ENCODE measurements at regions not wholly inside any gene's neighbourhood (a gene's known extent, or its start where the extent isn't known, plus 50 kb on each side); places are given as distances from the start of the nearest gene placed in this dataset.
"Not testable (repeated sequence)": the region's sequence is repeated elsewhere in the genome, so short reads cannot be mapped to it uniquely, and the experiment has no call there.

DNA sequence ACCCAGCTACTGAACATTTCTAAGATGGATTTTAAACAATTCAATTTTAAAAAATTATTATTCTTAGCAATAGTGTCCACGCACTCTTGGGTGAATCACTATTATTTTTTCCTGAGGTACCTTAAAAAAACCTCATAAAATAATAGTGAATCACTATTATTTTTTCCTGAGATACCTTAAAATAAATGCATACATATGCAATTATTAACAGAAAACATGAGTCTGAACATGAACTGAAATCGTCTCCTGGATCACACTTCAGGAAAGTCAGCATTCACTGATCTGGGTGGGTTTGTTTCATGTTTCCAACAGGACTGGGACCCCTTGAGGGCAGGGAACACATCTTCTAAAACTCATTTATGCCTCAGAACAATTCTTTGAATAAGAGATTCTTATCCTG lies 63.1 kb upstream of the IFNLR1 start:
- Mint-ChIP-seq H3K27ac (no peak overlapping the region), H3K4me1 (peaks cover 8% of the 10 kb centered on the region), H3K27me3 (no peaks in the 10 kb centered on the region), H3K36me3 (no peaks in the 10 kb centered on the region), H3K9me3 (no peaks in the 10 kb centered on the region), H3K4me3 (no peak overlapping the region)
- no peak for ATAC-seq (ENCODE audit: low read depth)
- DNase-seq (ENCODE audit: low spot score in 2 of 2) = no peak

DNA sequence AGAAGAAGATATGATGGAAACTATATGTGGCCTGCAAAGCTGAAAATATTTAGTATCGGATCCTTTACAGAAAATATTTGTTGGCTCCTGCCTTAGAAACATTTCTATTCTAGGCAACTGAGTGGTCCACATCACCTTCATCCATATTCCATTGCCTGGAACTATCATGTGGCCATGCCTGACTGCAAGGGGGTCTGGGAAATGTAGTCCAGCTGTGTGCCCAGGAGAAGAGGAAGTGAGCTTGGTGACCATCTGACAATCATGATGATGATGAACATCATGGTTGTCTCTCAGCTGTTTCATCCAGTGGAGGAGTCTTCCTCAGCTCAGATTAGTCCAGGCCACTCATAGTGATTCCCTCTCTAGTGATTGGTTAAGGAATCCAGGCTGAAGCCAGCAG lies 61.8 kb upstream of the IFNLR1 start:
- Mint-ChIP-seq H3K4me3 (no peak overlapping the region), H3K36me3 (no peaks in the 10 kb centered on the region), H3K27me3 (no peaks in the 10 kb centered on the region), H3K27ac (no peak overlapping the region), H3K4me1 (peaks cover 8% of the 10 kb centered on the region), H3K9me3 (no peaks in the 10 kb centered on the region)
- ATAC-seq (ENCODE audit: low read depth) = peak; percentile 58
- DNase-seq (ENCODE audit: low spot score in 2 of 2) = no peak

DNA sequence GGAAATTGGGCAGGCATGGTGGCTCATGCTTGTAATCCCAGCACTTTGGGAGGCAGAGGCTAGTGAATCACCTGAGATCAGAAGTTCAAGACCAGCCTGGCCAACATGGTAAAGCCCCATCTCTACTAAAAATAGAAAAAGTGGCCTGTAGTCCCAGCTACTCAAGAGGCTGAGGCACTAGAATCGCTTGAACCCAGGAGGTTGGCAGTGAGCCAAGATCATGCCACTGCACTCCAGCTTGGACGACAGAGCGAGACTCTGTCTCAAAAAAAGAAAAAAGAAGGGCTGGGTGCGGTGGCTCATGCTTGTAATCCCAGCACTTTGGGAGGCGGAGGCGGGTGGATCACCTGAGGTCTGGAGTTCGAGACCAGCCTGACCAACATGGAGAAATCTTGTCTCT lies 60.2 kb upstream of the IFNLR1 start:
- H3K4me1 Mint-ChIP-seq, H3K36me3 Mint-ChIP-seq: not testable (repeated sequence)

DNA sequence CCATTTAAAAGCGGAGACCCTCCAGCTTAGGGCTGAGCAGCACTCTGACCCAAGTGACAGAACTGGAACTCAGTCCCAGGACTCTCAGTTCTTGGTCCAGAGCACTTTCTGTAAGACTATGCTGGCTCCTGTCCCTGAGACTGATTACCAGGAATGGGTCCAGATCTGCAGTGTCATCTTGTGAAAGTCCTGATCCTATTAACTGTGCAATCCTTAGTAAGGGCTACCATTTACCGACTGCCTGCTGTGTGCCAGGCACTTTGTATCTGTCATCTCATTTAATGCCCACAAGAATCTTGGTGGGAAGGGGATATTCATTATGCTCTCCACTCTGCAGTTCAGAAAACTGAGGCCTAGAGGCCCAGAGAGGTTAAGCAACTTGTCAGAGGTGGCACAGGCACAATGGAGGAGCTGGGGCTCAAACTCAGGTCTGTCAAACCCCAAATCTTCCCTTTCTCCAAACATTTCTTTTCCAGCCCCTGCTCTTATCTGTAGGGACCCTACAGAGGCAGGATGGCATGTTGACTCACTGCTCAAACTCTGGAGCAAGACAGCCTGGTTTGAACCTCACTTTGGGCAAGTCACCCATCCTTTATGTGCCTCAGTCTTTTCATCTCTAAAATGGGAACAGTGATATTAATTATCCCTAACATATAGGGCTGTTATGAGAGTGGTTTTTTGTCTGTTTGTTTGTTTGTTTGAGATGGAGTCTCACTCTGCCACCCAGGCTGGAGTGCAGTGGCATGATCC lies 57.6 kb upstream of the IFNLR1 start:
- no peak overlapping the region for H3K27ac Mint-ChIP-seq

More for the DNA sequence above, 60.2 kb upstream of the IFNLR1 start:
- not testable (repeated sequence) for DNase-seq (ENCODE audit: low spot score in 2 of 2); H3K27me3 Mint-ChIP-seq; H3K9me3 Mint-ChIP-seq; ATAC-seq (ENCODE audit: low read depth); H3K4me3 Mint-ChIP-seq; H3K27ac Mint-ChIP-seq

DNA sequence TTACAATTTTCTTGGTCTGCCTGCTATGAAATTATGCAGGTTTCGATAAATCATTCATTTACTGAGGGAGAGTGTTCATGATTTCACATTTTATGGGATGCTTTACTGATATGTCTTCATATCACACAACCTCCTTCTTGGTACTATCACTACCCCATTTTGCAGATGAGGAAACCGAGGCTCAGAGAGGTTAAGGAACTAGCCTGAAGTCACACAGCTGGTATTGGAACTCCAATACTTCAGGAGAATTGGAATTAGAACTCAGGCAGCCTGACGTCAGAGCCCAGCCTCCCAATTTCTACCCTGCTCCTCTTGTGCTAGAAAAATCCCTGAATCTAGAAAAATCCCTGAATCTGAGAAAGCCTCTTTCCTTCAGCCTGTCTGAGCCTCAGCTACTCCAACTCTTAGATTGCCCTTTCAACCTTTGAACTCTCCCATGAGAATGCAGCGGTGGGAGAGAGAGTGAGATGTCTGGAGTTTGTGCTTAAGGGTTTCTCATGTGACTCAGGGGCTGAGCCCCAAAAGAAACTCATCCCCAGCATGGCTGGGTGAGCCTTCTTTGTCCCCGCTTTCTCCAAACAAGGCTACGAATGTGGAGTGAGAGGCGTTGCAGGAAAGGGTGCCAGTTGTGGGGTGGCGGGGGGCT lies 50.8 kb upstream of the IFNLR1 start:
- peaks cover 9% of the 10 kb centered on the region for H3K4me1 Mint-ChIP-seq
- DNase-seq (ENCODE audit: low spot score in 2 of 2) = no peak
- H3K27ac Mint-ChIP-seq = no peak overlapping the region
- no peaks in the 10 kb centered on the region for H3K36me3 Mint-ChIP-seq
- peaks cover 2% of the 10 kb centered on the region for H3K27me3 Mint-ChIP-seq
- H3K9me3 Mint-ChIP-seq = no peaks in the 10 kb centered on the region
- ATAC-seq (ENCODE audit: low read depth) = no peak
- no peak overlapping the region for H3K4me3 Mint-ChIP-seq

More for the DNA sequence above, 57.6 kb upstream of the IFNLR1 start:
- H3K4me3 Mint-ChIP-seq = no peak overlapping the region
- no peaks in the 10 kb centered on the region for H3K9me3 Mint-ChIP-seq
- no peaks in the 10 kb centered on the region for H3K27me3 Mint-ChIP-seq
- no peak for ATAC-seq (ENCODE audit: low read depth)
- H3K4me1 Mint-ChIP-seq = peaks cover 8% of the 10 kb centered on the region
- no peaks in the 10 kb centered on the region for H3K36me3 Mint-ChIP-seq
- DNase-seq (ENCODE audit: low spot score in 2 of 2) = no peak

DNA sequence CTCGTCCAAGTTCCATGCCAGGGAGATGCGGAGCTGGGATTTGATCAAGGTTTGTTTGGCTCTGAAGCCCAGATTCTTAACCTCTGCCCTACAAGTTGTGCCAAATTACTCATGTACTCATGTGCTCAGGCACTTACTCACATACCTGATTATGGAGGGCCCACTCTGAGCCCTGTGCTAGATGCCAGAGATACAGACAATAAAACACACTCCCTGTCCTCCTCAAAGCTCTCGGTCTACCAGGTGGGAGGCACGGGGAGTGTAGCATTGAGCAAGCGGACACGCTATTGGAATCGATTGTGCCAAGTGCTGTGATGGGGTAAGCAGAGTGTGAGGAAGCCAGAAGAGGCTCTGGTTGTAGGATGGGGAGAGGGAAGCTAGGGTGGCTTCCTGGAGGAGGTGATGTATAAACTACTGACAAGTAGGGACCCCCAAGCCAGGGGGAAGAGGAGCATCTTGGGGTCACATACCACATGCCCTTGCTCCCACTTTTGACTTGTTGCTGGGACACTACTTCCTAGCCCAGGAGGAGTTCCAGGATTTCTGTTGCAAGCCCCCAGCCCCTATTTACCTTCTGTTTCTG lies 49.8 kb upstream of the IFNLR1 start:
- Mint-ChIP-seq H3K27me3 (peaks cover 2% of the 10 kb centered on the region), H3K9me3 (no peaks in the 10 kb centered on the region), H3K27ac (no peak overlapping the region), H3K4me3 (no peak overlapping the region), H3K36me3 (no peaks in the 10 kb centered on the region), H3K4me1 (peaks cover 9% of the 10 kb centered on the region)
- ATAC-seq (ENCODE audit: low read depth) (no peak), DNase-seq (ENCODE audit: low spot score in 2 of 2) (no peak)

All from memory B cell (primary cell).